ENCODE measurements at regions not wholly inside any gene's neighbourhood (a gene's known extent, or its start where the extent isn't known, plus 50 kb on each side); places are given as distances from the start of the nearest gene placed in this dataset.

DNA sequence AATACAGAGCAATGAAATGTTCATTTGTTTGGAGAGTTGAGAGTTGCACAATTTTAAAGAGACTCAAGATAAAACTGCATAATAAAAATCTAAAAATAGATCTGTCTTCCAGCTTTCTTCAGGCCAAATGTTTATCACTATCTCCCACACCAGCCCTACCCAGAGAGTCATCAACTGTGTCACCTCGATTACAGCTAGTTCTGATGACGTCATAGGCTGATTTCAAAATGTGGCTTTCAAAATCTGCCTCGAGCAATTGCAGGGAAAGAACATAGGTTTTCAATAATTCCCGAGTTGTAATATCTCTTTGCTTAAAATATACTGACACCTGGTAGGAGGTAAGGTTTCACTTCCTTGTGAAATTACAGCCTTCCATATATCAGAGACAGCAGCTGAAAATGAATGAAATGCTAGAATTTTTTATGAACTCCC lies 677.6 kb upstream of the ID2 start:
- Histone ChIP-seq H4K91ac (ENCODE audit: low read depth, low read length) (no peak overlapping the region), H3K4me3 (ENCODE audit: low read depth, low read length) (no peak overlapping the region), H3K9me3 (ENCODE audit: insufficient read depth, low read depth, low read length) (no peaks in the 10 kb centered on the region), H2BK120ac (ENCODE audit: insufficient read depth, low read length, poor library complexity) (no peak overlapping the region), H3K23ac (ENCODE audit: low read length) (no peak overlapping the region), H2BK5ac (ENCODE audit: low read depth, low read length, poor library complexity) (no peak overlapping the region), H2AK5ac (ENCODE audit: low read length) (no peak overlapping the region), H3K27ac (ENCODE audit: low read depth, low read length) (no peak overlapping the region), H2AFZ (ENCODE audit: insufficient read depth, low read length, poor library complexity) (no peak overlapping the region), H3K18ac (ENCODE audit: low read length) (no peak overlapping the region), H3K14ac (ENCODE audit: low read length) (no peak overlapping the region), H3K27me3 (ENCODE audit: insufficient read depth, low read length) (no peaks in the 10 kb centered on the region), H3K4ac (ENCODE audit: low read depth, low read length) (no peak overlapping the region), H3K4me2 (ENCODE audit: low read length) (no peak overlapping the region), H3K79me1 (ENCODE audit: low read length) (no peaks in the 10 kb centered on the region), H4K8ac (ENCODE audit: low read depth, low read length) (no peak overlapping the region), H2BK12ac (ENCODE audit: low read length) (no peak overlapping the region), H3K9ac (ENCODE audit: low read length) (no peak overlapping the region), H3K36me3 (ENCODE audit: control insufficient read depth in 1 of 2, insufficient read depth in 2 of 2, low read length in 2 of 2) (no peaks in the 10 kb centered on the region), H3K4me1 (ENCODE audit: control insufficient read depth in 1 of 2, insufficient read depth in 2 of 2, low read length in 2 of 2) (peaks cover 7 to 13% of the 10 kb centered on the region in 2 experiments), H3K79me2 (ENCODE audit: control insufficient read depth, insufficient read depth, low read length, poor library complexity) (no peaks in the 10 kb centered on the region), H4K12ac (ENCODE audit: low read depth, low read length) (no peak overlapping the region)
- WGBS (ENCODE audit: extremely low coverage, insufficient coverage, insufficient read length): no CpG with 5 or more reads among the region's 4 CpGs
- DNase-seq: peak; percentile 85 to 99

DNA sequence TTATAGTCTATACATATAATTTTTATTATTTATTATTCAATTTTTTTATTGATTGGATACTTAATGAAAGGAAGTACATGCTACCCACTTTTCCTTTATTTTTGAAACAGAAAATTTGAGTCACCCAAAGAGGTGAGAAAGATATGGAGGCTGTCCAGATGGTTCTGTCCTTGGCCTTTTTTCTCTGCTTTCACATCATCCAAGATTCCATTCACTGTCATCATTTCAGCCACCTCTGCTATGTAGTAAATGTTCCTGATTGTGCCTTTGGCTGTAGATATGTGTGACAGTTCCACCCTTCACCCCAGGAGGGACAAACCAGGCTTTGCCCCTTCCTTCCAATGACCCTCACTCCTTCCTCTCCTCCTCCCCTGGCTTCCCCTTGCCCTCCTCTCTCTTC lies 675.7 kb upstream of the ID2 start:
- H4K91ac ChIP-seq (ENCODE audit: low read depth, low read length): peak overlapping the region; percentile 59
- no peaks in the 10 kb centered on the region for H3K79me1 ChIP-seq (ENCODE audit: low read length)
- DNase-seq: peak in 1 of 2 donors; percentile 63
- no peak overlapping the region for H2BK120ac ChIP-seq (ENCODE audit: insufficient read depth, low read length, poor library complexity)
- H3K14ac ChIP-seq (ENCODE audit: low read length): no peak overlapping the region
- no peak overlapping the region for H3K4me3 ChIP-seq (ENCODE audit: low read depth, low read length)
- H3K79me2 ChIP-seq (ENCODE audit: control insufficient read depth, insufficient read depth, low read length, poor library complexity): no peaks in the 10 kb centered on the region
- H3K4ac ChIP-seq (ENCODE audit: low read depth, low read length): no peak overlapping the region
- peaks cover 7 to 13% of the 10 kb centered on the region in 2 experiments for H3K4me1 ChIP-seq (ENCODE audit: control insufficient read depth in 1 of 2, insufficient read depth in 2 of 2, low read length in 2 of 2)
- H3K27ac ChIP-seq (ENCODE audit: low read depth, low read length): no peak overlapping the region
- H2AK5ac ChIP-seq (ENCODE audit: low read length): peak overlapping the region; percentile 30
- H3K9ac ChIP-seq (ENCODE audit: low read length): no peak overlapping the region
- H2BK5ac ChIP-seq (ENCODE audit: low read depth, low read length, poor library complexity): peak overlapping the region; percentile 18
- H2AFZ ChIP-seq (ENCODE audit: insufficient read depth, low read length, poor library complexity): no peak overlapping the region
- no peak overlapping the region for H3K18ac ChIP-seq (ENCODE audit: low read length)
- H3K23ac ChIP-seq (ENCODE audit: low read length): no peak overlapping the region
- peak overlapping the region; percentile 39 for H4K8ac ChIP-seq (ENCODE audit: low read depth, low read length)
- no peaks in the 10 kb centered on the region for H3K36me3 ChIP-seq (ENCODE audit: control insufficient read depth in 1 of 2, insufficient read depth in 2 of 2, low read length in 2 of 2)
- H2BK12ac ChIP-seq (ENCODE audit: low read length): peak overlapping the region; percentile 85
- no peaks in the 10 kb centered on the region for H3K27me3 ChIP-seq (ENCODE audit: insufficient read depth, low read length)
- no peak overlapping the region for H4K12ac ChIP-seq (ENCODE audit: low read depth, low read length)
- no peak overlapping the region for H3K4me2 ChIP-seq (ENCODE audit: low read length)
- H3K9me3 ChIP-seq (ENCODE audit: insufficient read depth, low read depth, low read length): no peaks in the 10 kb centered on the region

GRCh38 chr2:8006626-8007025 lies 675.2 kb upstream of the ID2 start:
- H3K18ac ChIP-seq (ENCODE audit: low read length): no peak overlapping the region
- H4K12ac ChIP-seq (ENCODE audit: low read depth, low read length): no peak overlapping the region
- peak; percentile 17 to 74 for DNase-seq
- no peak overlapping the region for H3K27ac ChIP-seq (ENCODE audit: low read depth, low read length)
- H4K91ac ChIP-seq (ENCODE audit: low read depth, low read length): peak overlapping the region; percentile 59
- H3K36me3 ChIP-seq (ENCODE audit: control insufficient read depth in 1 of 2, insufficient read depth in 2 of 2, low read length in 2 of 2): no peaks in the 10 kb centered on the region
- H4K8ac ChIP-seq (ENCODE audit: low read depth, low read length): no peak overlapping the region
- no peak overlapping the region for H3K14ac ChIP-seq (ENCODE audit: low read length)
- no peaks in the 10 kb centered on the region for H3K9me3 ChIP-seq (ENCODE audit: insufficient read depth, low read depth, low read length)
- H3K79me2 ChIP-seq (ENCODE audit: control insufficient read depth, insufficient read depth, low read length, poor library complexity): no peaks in the 10 kb centered on the region
- no peak overlapping the region for H3K4ac ChIP-seq (ENCODE audit: low read depth, low read length)
- H3K4me3 ChIP-seq (ENCODE audit: low read depth, low read length): no peak overlapping the region
- peak overlapping the region; percentile 18 for H2BK5ac ChIP-seq (ENCODE audit: low read depth, low read length, poor library complexity)
- H2BK120ac ChIP-seq (ENCODE audit: insufficient read depth, low read length, poor library complexity): no peak overlapping the region
- peak overlapping the region; percentile 85 for H2BK12ac ChIP-seq (ENCODE audit: low read length)
- H3K27me3 ChIP-seq (ENCODE audit: insufficient read depth, low read length): no peaks in the 10 kb centered on the region
- H3K23ac ChIP-seq (ENCODE audit: low read length): no peak overlapping the region
- H3K4me1 ChIP-seq (ENCODE audit: control insufficient read depth in 1 of 2, insufficient read depth in 2 of 2, low read length in 2 of 2): peaks cover 7 to 13% of the 10 kb centered on the region in 2 experiments
- WGBS (ENCODE audit: extremely low coverage, insufficient coverage, insufficient read length): no CpG with 5 or more reads among the region's 3 CpGs
- no peak overlapping the region for H2AK5ac ChIP-seq (ENCODE audit: low read length)
- H2AFZ ChIP-seq (ENCODE audit: insufficient read depth, low read length, poor library complexity): no peak overlapping the region
- no peaks in the 10 kb centered on the region for H3K79me1 ChIP-seq (ENCODE audit: low read length)
- no peak overlapping the region for H3K9ac ChIP-seq (ENCODE audit: low read length)
- H3K4me2 ChIP-seq (ENCODE audit: low read length): no peak overlapping the region

GRCh38 chr2:8009010-8009597 lies 672.8 kb upstream of the ID2 start:
- no peak overlapping the region for H2BK12ac ChIP-seq (ENCODE audit: low read length)
- no peaks in the 10 kb centered on the region for H3K27me3 ChIP-seq (ENCODE audit: insufficient read depth, low read length)
- no peak overlapping the region for H2AFZ ChIP-seq (ENCODE audit: insufficient read depth, low read length, poor library complexity)
- no peaks in the 10 kb centered on the region for H3K9me3 ChIP-seq (ENCODE audit: insufficient read depth, low read depth, low read length)
- H2BK5ac ChIP-seq (ENCODE audit: low read depth, low read length, poor library complexity): no peak overlapping the region
- no peak overlapping the region for H4K12ac ChIP-seq (ENCODE audit: low read depth, low read length)
- no CpG with 5 or more reads among the region's 11 CpGs for WGBS (ENCODE audit: extremely low coverage, insufficient coverage, insufficient read length)
- no peaks in the 10 kb centered on the region for H3K36me3 ChIP-seq (ENCODE audit: control insufficient read depth in 1 of 2, insufficient read depth in 2 of 2, low read length in 2 of 2)
- H3K4me3 ChIP-seq (ENCODE audit: low read depth, low read length): no peak overlapping the region
- H3K4ac ChIP-seq (ENCODE audit: low read depth, low read length): no peak overlapping the region
- H3K14ac ChIP-seq (ENCODE audit: low read length): no peak overlapping the region
- no peak overlapping the region for H3K23ac ChIP-seq (ENCODE audit: low read length)
- no peak for DNase-seq
- no peak overlapping the region for H3K18ac ChIP-seq (ENCODE audit: low read length)
- peaks cover 7 to 8% of the 10 kb centered on the region in 2 experiments for H3K4me1 ChIP-seq (ENCODE audit: control insufficient read depth in 1 of 2, insufficient read depth in 2 of 2, low read length in 2 of 2)
- H2AK5ac ChIP-seq (ENCODE audit: low read length): no peak overlapping the region
- H3K27ac ChIP-seq (ENCODE audit: low read depth, low read length): no peak overlapping the region
- no peak overlapping the region for H3K4me2 ChIP-seq (ENCODE audit: low read length)
- H4K8ac ChIP-seq (ENCODE audit: low read depth, low read length): no peak overlapping the region
- H3K9ac ChIP-seq (ENCODE audit: low read length): no peak overlapping the region
- H2BK120ac ChIP-seq (ENCODE audit: insufficient read depth, low read length, poor library complexity): no peak overlapping the region
- H3K79me2 ChIP-seq (ENCODE audit: control insufficient read depth, insufficient read depth, low read length, poor library complexity): no peaks in the 10 kb centered on the region
- H3K79me1 ChIP-seq (ENCODE audit: low read length): no peaks in the 10 kb centered on the region
- H4K91ac ChIP-seq (ENCODE audit: low read depth, low read length): no peak overlapping the region

Measured in trophoblast cell (in vitro differentiated cells and primary cell).